HEK293 (cell line): ENCODE measurements at regions not wholly inside any gene's neighbourhood (a gene's known extent, or its start where the extent isn't known, plus 50 kb on each side); places are given as distances from the start of the nearest gene placed in this dataset.
A peak's percentile ranks its signal among the peaks of the same experiment; 100 is the strongest.

ENCODE experiments used
- GLI2 ChIP-seq: fragments of 450-650 bp; formaldehyde crosslinking; IDR thresholded peaks from 2 replicates; pipeline ENCODE4; 2017; ENCODE audit warnings: missing biosample characterization, missing genetic modification characterization, low read depth, borderline replicate concordance
- HOXC10 ChIP-seq: sonication (generic); formaldehyde crosslinking; IDR thresholded peaks from 2 replicates; pipeline ENCODE4 v1.8.1; 2023; ENCODE audit warnings: mild to moderate bottlenecking, missing genetic modification reagents
- KLF16 ChIP-seq: fragments of 450-650 bp; formaldehyde crosslinking; IDR thresholded peaks from 2 replicates; pipeline ENCODE4 v1.5.1; 2017; ENCODE audit warnings: missing biosample characterization, missing genetic modification characterization
- ZNF19 ChIP-seq: fragments of 450-650 bp; formaldehyde crosslinking; IDR thresholded peaks from 2 replicates; pipeline ENCODE4; 2016; ENCODE audit warnings: missing biosample characterization, missing genetic modification characterization, low read depth
- ZNF2 ChIP-seq: fragments of 450-650 bp; formaldehyde crosslinking; IDR thresholded peaks from 2 replicates; pipeline ENCODE4 v1.5.1; 2016; ENCODE audit warnings: missing biosample characterization, missing genetic modification characterization
- ZNF214 ChIP-seq: fragments of 450-650 bp; formaldehyde crosslinking; IDR thresholded peaks from 2 replicates; pipeline ENCODE4 v1.5.1; 2017; ENCODE audit warnings: missing biosample characterization, mild to moderate bottlenecking, missing genetic modification characterization, borderline replicate concordance
- ZNF302 ChIP-seq: fragments of 450-650 bp; formaldehyde crosslinking; IDR thresholded peaks from 2 replicates; pipeline ENCODE4 v1.5.1; 2016; ENCODE audit warnings: missing biosample characterization, missing genetic modification characterization, low read depth
- ZNF311 ChIP-seq: fragments of 450-650 bp; formaldehyde crosslinking; IDR thresholded peaks from 2 replicates; pipeline ENCODE4 v1.5.1; 2017; ENCODE audit warnings: missing biosample characterization, missing genetic modification characterization, borderline replicate concordance
- ZNF354C ChIP-seq: fragments of 450-650 bp; formaldehyde crosslinking; IDR thresholded peaks from 2 replicates; pipeline ENCODE4 v1.5.1; 2016; ENCODE audit warnings: missing biosample characterization, missing genetic modification characterization, low read depth, borderline replicate concordance
- ZNF362 ChIP-seq: fragments of 450-650 bp; formaldehyde crosslinking; IDR thresholded peaks from 2 replicates; pipeline ENCODE4 v1.5.1; 2016; ENCODE audit warnings: missing biosample characterization, missing genetic modification characterization
- ZNF366 ChIP-seq: fragments of 450-650 bp; formaldehyde crosslinking; conservative IDR thresholded peaks from 2 replicates; pipeline ENCODE4 v1.5.1; 2016; ENCODE audit warnings: missing biosample characterization, missing genetic modification characterization
- ZNF37A ChIP-seq: fragments of 450-650 bp; IDR thresholded peaks from 2 replicates; pipeline ENCODE4 v1.5.1; 2018; ENCODE audit warnings: missing biosample characterization, missing genetic modification characterization
- ZNF426 ChIP-seq: fragments of 450-650 bp; formaldehyde crosslinking; IDR thresholded peaks from 2 replicates; pipeline ENCODE4 v1.5.1; 2017; ENCODE audit warnings: missing biosample characterization, missing genetic modification characterization, mild to moderate bottlenecking, inconsistent platforms, moderate library complexity
- ZNF501 ChIP-seq: fragments of 450-650 bp; formaldehyde crosslinking; IDR thresholded peaks from 2 replicates; pipeline ENCODE4 v1.5.1; 2016; ENCODE audit warnings: missing biosample characterization, missing genetic modification characterization
- ZNF510 ChIP-seq: fragments of 450-650 bp; formaldehyde crosslinking; IDR thresholded peaks from 2 replicates; pipeline ENCODE4 v1.5.1; 2018; ENCODE audit warnings: mild to moderate bottlenecking, missing genetic modification characterization, missing biosample characterization; ENCODE audit not compliant: insufficient replicate concordance
- ZNF518A ChIP-seq: fragments of 450-650 bp; formaldehyde crosslinking; conservative IDR thresholded peaks from 2 replicates; pipeline ENCODE4 v1.5.1; 2016; ENCODE audit warnings: low read depth, missing biosample characterization, missing genetic modification characterization
- ZNF530 ChIP-seq: fragments of 450-650 bp; formaldehyde crosslinking; IDR thresholded peaks from 2 replicates; pipeline ENCODE4 v1.5.1; 2016; ENCODE audit warnings: low read depth, missing biosample characterization, missing genetic modification characterization
- ZNF558 ChIP-seq: fragments of 450-650 bp; formaldehyde crosslinking; IDR thresholded peaks from 2 replicates; pipeline ENCODE4 v1.5.1; 2016; ENCODE audit warnings: missing biosample characterization, missing genetic modification characterization
- ZNF600 ChIP-seq: fragments of 450-650 bp; formaldehyde crosslinking; IDR thresholded peaks from 2 replicates; pipeline ENCODE4 v1.5.1; 2016; ENCODE audit warnings: missing biosample characterization, missing genetic modification characterization
- ZNF660 ChIP-seq: fragments of 450-650 bp; IDR thresholded peaks from 2 replicates; pipeline ENCODE4 v1.5.1; 2018; ENCODE audit warnings: missing biosample characterization, mild to moderate bottlenecking, missing genetic modification characterization
- ZNF670 ChIP-seq: fragments of 450-650 bp; formaldehyde crosslinking; IDR thresholded peaks from 2 replicates; pipeline ENCODE4 v1.5.1; 2016; ENCODE audit warnings: missing biosample characterization, missing genetic modification characterization, low read depth
- TF ChIP-seq, protein P1 (sequence below): fragments of 450-650 bp; IDR thresholded peaks from 2 replicates; pipeline ENCODE4 v1.5.1; 2018; ENCODE audit warnings: missing biosample characterization, missing genetic modification characterization
- TF ChIP-seq, protein P2 (sequence below): fragments of 450-650 bp; formaldehyde crosslinking; IDR thresholded peaks from 2 replicates; pipeline ENCODE4 v1.5.1; 2016; ENCODE audit warnings: missing biosample characterization, missing genetic modification characterization
- TF ChIP-seq, protein P3 (sequence below): fragments of 450-650 bp; formaldehyde crosslinking; IDR thresholded peaks from 2 replicates; pipeline ENCODE4 v1.5.1; 2017; ENCODE audit warnings: missing biosample characterization, missing genetic modification characterization

GRCh38 chr6:27157459-27158315, 89.8 kb upstream of the PRSS16 start (continued):
- peak; percentile 88; the same call in 1 of the 2 replicates for TF ChIP-seq ZNF362 (tag by site-specific recombination)
- peak; percentile 10; the same call in 1 of the 2 replicates for TF ChIP-seq GLI2 (tag by site-specific recombination)
- no peak; the same call in 1 of the 2 replicates for TF ChIP-seq ZNF518A
- TF ChIP-seq ZNF366 (tag by site-specific recombination), result peak; percentile 78
- peak; percentile 53; the same call in 1 of the 2 replicates for TF ChIP-seq ZNF600 (tag by site-specific recombination)
- TF ChIP-seq, protein P1, sequence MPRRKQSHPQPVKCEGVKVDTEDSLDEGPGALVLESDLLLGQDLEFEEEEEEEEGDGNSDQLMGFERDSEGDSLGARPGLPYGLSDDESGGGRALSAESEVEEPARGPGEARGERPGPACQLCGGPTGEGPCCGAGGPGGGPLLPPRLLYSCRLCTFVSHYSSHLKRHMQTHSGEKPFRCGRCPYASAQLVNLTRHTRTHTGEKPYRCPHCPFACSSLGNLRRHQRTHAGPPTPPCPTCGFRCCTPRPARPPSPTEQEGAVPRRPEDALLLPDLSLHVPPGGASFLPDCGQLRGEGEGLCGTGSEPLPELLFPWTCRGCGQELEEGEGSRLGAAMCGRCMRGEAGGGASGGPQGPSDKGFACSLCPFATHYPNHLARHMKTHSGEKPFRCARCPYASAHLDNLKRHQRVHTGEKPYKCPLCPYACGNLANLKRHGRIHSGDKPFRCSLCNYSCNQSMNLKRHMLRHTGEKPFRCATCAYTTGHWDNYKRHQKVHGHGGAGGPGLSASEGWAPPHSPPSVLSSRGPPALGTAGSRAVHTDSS, result no peak
- TF ChIP-seq ZNF660 (tag by site-specific recombination), result peak; percentile 95
- no peak for TF ChIP-seq HOXC10 (CRISPR knock-in tag)
- TF ChIP-seq, protein P2, sequence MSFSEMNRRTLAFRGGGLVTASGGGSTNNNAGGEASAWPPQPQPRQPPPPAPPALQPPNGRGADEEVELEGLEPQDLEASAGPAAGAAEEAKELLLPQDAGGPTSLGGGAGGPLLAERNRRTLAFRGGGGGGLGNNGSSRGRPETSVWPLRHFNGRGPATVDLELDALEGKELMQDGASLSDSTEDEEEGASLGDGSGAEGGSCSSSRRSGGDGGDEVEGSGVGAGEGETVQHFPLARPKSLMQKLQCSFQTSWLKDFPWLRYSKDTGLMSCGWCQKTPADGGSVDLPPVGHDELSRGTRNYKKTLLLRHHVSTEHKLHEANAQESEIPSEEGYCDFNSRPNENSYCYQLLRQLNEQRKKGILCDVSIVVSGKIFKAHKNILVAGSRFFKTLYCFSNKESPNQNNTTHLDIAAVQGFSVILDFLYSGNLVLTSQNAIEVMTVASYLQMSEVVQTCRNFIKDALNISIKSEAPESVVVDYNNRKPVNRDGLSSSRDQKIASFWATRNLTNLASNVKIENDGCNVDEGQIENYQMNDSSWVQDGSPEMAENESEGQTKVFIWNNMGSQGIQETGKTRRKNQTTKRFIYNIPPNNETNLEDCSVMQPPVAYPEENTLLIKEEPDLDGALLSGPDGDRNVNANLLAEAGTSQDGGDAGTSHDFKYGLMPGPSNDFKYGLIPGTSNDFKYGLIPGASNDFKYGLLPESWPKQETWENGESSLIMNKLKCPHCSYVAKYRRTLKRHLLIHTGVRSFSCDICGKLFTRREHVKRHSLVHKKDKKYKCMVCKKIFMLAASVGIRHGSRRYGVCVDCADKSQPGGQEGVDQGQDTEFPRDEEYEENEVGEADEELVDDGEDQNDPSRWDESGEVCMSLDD (tag by site-specific recombination), result peak; percentile 70
- TF ChIP-seq ZNF214 (tag by site-specific recombination), result no peak
- TF ChIP-seq KLF16 (tag by site-specific recombination), result no peak
- TF ChIP-seq ZNF311 (tag by site-specific recombination), result no peak
- TF ChIP-seq ZNF670 (tag by site-specific recombination), result no peak
- TF ChIP-seq ZNF37A (tag by site-specific recombination), result no peak
- TF ChIP-seq ZNF302 (tag by site-specific recombination), result no peak
- TF ChIP-seq ZNF19 (tag by site-specific recombination), result no peak
- TF ChIP-seq, protein P3, sequence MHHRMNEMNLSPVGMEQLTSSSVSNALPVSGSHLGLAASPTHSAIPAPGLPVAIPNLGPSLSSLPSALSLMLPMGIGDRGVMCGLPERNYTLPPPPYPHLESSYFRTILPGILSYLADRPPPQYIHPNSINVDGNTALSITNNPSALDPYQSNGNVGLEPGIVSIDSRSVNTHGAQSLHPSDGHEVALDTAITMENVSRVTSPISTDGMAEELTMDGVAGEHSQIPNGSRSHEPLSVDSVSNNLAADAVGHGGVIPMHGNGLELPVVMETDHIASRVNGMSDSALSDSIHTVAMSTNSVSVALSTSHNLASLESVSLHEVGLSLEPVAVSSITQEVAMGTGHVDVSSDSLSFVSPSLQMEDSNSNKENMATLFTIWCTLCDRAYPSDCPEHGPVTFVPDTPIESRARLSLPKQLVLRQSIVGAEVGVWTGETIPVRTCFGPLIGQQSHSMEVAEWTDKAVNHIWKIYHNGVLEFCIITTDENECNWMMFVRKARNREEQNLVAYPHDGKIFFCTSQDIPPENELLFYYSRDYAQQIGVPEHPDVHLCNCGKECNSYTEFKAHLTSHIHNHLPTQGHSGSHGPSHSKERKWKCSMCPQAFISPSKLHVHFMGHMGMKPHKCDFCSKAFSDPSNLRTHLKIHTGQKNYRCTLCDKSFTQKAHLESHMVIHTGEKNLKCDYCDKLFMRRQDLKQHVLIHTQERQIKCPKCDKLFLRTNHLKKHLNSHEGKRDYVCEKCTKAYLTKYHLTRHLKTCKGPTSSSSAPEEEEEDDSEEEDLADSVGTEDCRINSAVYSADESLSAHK (tag by site-specific recombination), result no peak
- peak; percentile 98 for TF ChIP-seq ZNF501 (tag by site-specific recombination)
- TF ChIP-seq ZNF2 (tag by site-specific recombination), result peak; percentile 87
- no peak for TF ChIP-seq ZNF558 (tag by site-specific recombination)
- TF ChIP-seq ZNF354C, result no peak
- TF ChIP-seq ZNF530 (tag by site-specific recombination), result no peak
- no peak for TF ChIP-seq ZNF426 (tag by site-specific recombination)
- no peak for TF ChIP-seq ZNF510
